Large intestine (tissue), 3 donors: ENCODE measurements at regions not wholly inside any gene's neighbourhood (a gene's known extent, or its start where the extent isn't known, plus 50 kb on each side); places are given as distances from the start of the nearest gene placed in this dataset.

Source experiments
- DNase-seq, 2 donors: peaks; one replicate each; pipeline versions ENCODE4 v3.0.0 to v3.0.0-alpha.2; 2013
- H3K27ac ChIP-seq: one replicate; pipeline ENCODE4 v1.5.1; 2013; ENCODE audit warnings: low read length
- H3K27me3 ChIP-seq: 2 replicates; pipeline ENCODE4 v1.6.1; 2013; ENCODE audit warnings: low read length; ENCODE audit not compliant: control insufficient read depth, insufficient read depth
- H3K36me3 ChIP-seq: 2 replicates; pipeline ENCODE4 v1.6.1; 2013; ENCODE audit warnings: low read length; ENCODE audit not compliant: control insufficient read depth, insufficient read depth
- H3K4me1 ChIP-seq: one replicate; pipeline ENCODE4 v1.6.1; 2013; ENCODE audit warnings: low read length; ENCODE audit not compliant: control insufficient read depth, insufficient read depth
- H3K4me3 ChIP-seq: one replicate; pipeline ENCODE4 v1.5.1; 2013; ENCODE audit warnings: low read length
- H3K9me3 ChIP-seq: one replicate; pipeline ENCODE4 v1.6.1; 2013; ENCODE audit warnings: mild to moderate bottlenecking, low read depth, low read length, moderate library complexity; ENCODE audit not compliant: control insufficient read depth
- WGBS: methylation state at CpG from one replicate; pipeline ENCODE4 v1.1.5; 2013; ENCODE audit warnings: low lambda C conversion rate; ENCODE audit not compliant: insufficient coverage; 5-methylcytosine and 5-hydroxymethylcytosine counted together

DNA sequence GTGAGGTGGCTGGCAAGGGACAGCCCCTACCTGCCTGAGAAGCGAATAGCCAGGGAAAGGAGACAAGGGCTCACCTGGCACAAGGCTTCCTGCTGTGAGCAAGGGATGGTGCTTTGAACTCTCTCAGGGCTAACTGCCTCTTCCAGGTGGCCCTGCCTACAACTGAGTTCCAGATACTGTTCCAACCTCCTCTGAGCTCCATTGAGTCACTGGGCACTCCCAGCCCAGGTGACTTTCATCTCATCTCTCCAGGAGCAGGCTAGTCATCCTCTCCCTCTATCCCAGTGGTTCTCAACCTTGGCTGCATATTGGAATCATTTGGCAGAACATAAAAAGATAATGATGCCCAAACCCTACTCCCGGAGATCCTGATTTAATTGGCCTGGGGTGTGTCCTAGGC, 374.0 kb upstream of the ZFP64 start:
- no peak overlapping the region for H3K4me3 ChIP-seq
- H3K27me3 ChIP-seq: peaks cover 2% of the 10 kb centered on the region
- H3K27ac ChIP-seq: no peak overlapping the region
- no peaks in the 10 kb centered on the region for H3K36me3 ChIP-seq
- no peaks in the 10 kb centered on the region for H3K4me1 ChIP-seq
- H3K9me3 ChIP-seq: no peaks in the 10 kb centered on the region
- no CpG with 5 or more reads among the region's 2 CpGs for WGBS
- DNase-seq: no peak

DNA sequence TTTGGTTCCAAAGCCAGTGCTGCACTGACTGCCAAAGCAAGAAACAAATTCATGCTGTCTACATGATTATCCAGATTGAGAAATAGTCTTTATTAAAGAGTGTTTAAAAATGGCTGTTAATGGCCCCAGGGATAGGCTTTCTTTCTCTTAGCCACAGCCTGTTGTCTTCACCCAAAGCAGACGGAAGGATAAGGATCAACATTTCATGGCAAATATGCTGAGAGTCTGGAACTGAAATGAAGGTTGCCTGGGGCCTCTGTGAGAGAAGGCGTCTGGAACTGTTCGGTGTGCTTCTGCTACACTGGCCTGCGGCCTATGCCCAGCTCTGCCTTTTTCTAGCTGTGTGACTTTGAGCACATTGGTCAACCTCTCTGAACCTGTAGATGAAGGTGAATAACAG, 373.0 kb upstream of the ZFP64 start:
- H3K36me3 ChIP-seq: no peaks in the 10 kb centered on the region
- H3K9me3 ChIP-seq: no peaks in the 10 kb centered on the region
- no peaks in the 10 kb centered on the region for H3K4me1 ChIP-seq
- WGBS: no CpG with 5 or more reads among the region's 4 CpGs
- H3K27ac ChIP-seq: no peak overlapping the region
- DNase-seq: no peak
- no peak overlapping the region for H3K4me3 ChIP-seq
- H3K27me3 ChIP-seq: peaks cover 2% of the 10 kb centered on the region

DNA sequence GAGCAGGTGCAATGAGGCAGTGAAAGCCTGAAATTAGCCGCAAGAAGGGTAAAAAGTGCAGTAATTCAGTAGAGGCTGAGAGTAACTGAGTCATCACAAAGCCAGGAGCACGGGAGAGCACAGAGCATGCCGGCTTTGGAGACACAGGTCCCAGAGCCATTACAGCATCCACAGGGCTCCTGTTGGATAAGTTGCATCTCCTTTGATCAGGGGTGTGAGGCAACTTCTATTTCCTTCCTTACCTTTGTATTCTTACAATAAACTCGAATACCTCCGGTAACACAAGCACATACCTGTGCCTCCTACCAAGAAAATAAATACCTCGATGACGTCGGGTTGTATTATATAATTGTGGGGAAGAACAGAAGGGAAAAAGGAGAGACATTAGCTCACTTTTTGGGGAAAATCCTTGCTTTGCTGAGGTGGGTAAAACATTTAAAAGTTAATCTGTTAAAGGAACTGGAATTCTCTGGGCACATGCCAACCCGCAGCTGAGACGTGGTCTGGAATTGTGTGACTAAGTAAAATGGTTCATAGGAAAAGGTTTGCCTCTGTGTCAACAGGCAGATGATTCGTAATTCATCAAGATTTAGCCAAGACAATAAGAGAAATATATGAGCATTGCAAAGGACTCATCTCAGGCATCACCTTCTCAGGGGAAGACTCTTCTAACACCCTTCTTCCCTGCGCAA, 360.7 kb upstream of the ZFP64 start:
- no peak for DNase-seq
- Histone ChIP-seq H3K36me3 (no peaks in the 10 kb centered on the region), H3K4me1 (no peaks in the 10 kb centered on the region), H3K27me3 (no peaks in the 10 kb centered on the region), H3K4me3 (no peak overlapping the region), H3K27ac (no peak overlapping the region), H3K9me3 (no peaks in the 10 kb centered on the region)
- WGBS: 100% methylated on average over 1 of the region's 12 CpGs

DNA sequence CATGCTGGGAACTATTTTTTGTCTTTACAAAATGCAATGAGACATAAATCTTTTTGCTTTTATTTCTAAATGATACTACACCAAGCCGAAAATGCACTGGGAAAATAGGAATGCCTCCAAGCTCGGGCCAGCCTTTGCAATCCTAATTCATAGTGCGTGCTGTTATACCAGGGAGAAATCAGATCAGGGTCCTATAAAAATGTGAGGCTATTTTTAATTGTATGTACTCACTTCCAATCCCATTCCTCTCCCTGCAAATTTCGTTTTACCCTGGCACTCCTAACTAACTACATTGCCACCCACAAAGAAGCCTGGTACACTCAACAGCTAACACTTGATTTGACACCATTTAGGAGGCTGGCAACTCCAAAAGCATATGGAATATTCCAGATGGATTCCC, 350.6 kb upstream of the ZFP64 start:
- Histone ChIP-seq H3K4me3 (no peak overlapping the region), H3K4me1 (peaks cover 16% of the 10 kb centered on the region), H3K27ac (no peak overlapping the region), H3K36me3 (no peaks in the 10 kb centered on the region), H3K9me3 (no peaks in the 10 kb centered on the region), H3K27me3 (no peaks in the 10 kb centered on the region)
- DNase-seq: no peak
- WGBS: 85% methylated on average over 2 of the region's 4 CpGs

DNA sequence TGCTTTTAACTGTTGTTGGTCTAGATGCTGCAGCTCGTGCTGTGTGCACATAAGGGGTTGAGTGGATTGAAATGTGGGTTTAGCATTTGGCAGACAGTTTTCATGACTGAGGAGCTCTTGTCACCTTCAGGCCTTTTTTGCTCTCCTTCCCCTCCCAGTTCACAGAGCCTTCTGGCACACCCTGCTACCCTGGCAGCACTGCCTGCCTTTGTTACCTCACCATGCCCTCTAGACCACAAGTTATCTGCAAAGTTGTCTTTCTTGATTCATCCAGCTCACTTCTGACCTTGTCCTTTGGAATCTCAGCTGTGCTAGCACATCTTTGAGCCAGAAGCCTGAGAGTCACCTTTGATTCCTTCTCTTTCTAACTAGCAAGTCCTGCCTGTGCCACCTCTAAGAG, 348.9 kb upstream of the ZFP64 start:
- H3K27me3 ChIP-seq: no peaks in the 10 kb centered on the region
- H3K4me3 ChIP-seq: no peak overlapping the region
- no peaks in the 10 kb centered on the region for H3K9me3 ChIP-seq
- peaks cover 16% of the 10 kb centered on the region for H3K4me1 ChIP-seq
- WGBS: no CpG with 5 or more reads among the region's 1 CpG
- H3K36me3 ChIP-seq: no peaks in the 10 kb centered on the region
- peak overlapping the region; percentile 72 for H3K27ac ChIP-seq
- peak; percentile 76 to 87 for DNase-seq

DNA sequence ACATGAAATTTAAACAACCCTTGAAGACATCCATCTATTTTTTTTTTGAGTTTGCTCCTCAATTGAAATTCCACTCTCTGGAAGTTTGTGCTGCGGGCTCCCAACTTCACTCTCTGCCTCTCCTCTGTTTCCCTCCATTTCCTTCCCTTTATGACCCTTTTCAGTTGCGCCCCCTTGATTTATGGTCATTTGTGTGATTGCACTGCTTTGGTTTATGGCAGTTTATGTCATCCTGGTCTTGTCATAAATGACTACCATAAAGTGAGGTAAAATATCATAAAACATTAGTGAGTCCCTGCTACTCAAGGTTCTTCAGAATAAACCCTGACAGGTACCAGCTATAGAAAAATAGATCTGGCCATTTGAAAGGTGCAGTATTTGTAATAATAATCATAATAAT, 348.3 kb upstream of the ZFP64 start:
- Histone ChIP-seq H3K27me3 (no peaks in the 10 kb centered on the region), H3K36me3 (no peaks in the 10 kb centered on the region), H3K9me3 (no peaks in the 10 kb centered on the region), H3K4me3 (no peak overlapping the region), H3K4me1 (peaks cover 16% of the 10 kb centered on the region), H3K27ac (peak overlapping the region; percentile 72)
- DNase-seq: peak; percentile 61 to 87
- WGBS: 8% methylated on average over 1 of the region's 2 CpGs

DNA sequence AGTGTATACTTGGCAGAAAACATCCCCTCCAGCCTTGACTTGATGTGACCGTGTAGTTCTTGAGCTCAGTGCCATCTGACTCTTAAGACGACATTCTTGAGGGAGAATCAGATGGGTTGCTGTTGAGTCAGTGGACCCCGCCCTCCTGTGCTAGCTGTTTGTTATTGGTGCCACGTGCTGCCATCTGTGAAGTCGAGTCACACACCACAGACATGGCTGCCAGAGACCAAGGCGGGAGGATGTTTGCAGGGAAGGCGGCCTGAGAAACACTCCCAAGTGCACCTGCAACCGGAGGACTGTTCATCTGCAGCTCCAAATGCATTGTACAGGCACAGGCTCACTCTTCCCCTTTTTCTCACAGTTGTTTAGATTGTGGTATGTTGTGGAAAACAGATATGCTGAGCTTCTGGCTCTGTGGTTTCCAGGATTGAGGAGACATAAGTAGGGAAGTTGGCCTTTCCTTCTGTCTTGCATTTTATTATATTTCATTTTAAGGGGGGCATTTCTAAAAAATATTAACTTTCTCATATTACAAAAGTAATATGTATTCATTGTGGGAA, 345.3 kb upstream of the ZFP64 start:
- H3K4me1 ChIP-seq: peaks cover 16% of the 10 kb centered on the region
- no peaks in the 10 kb centered on the region for H3K27me3 ChIP-seq

DNA sequence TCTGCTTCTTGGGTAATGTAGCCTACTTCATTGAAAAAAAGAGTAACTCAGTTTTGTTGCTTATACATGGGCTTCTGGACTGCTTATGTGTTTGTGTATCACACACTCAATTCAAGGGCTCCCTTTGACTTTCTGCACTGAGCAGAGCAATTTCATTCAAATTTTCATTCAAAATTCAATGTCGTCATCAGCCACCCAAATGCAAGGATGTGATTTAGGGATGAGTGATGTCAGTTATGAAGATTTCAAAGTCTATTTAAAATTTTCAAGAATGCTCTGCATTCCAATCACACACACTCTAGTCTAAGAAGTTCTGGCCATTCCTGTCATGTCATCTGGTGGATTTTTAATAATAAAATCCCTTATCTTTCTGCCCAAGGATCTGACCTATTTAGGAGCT, 344.5 kb upstream of the ZFP64 start:
- WGBS: 100% methylated on average over 1 of the region's 1 CpG
- Histone ChIP-seq H3K4me1 (peaks cover 13% of the 10 kb centered on the region), H3K36me3 (no peaks in the 10 kb centered on the region), H3K27ac (no peak overlapping the region), H3K9me3 (no peaks in the 10 kb centered on the region), H3K4me3 (no peak overlapping the region), H3K27me3 (no peaks in the 10 kb centered on the region)
- no peak for DNase-seq

More for the DNA sequence above, 345.3 kb upstream of the ZFP64 start:
- Histone ChIP-seq H3K27ac (no peak overlapping the region), H3K4me3 (no peak overlapping the region), H3K36me3 (no peaks in the 10 kb centered on the region), H3K9me3 (no peaks in the 10 kb centered on the region)
- WGBS: no CpG with 5 or more reads among the region's 8 CpGs
- no peak for DNase-seq

DNA sequence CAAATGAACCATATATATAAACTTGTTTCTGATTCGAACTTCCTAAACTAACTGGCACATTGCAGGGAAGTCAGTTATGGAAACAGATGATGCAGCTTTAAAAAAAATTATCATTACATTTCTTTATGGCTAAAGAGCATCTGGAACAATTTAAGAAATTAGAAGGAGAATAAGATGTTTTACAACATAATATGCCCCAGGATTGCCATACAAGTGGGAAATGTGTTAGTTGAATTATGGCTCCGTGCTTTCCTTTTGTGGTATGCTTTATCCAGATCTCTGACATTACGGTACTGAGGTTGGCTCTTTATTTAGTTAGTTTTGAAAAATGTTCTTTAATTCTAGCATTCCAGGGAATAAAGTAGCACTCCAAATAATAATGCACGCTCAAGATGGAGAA, 343.0 kb upstream of the ZFP64 start:
- Histone ChIP-seq H3K27ac (no peak overlapping the region), H3K4me1 (peaks cover 4% of the 10 kb centered on the region), H3K27me3 (peaks cover 3% of the 10 kb centered on the region), H3K36me3 (no peaks in the 10 kb centered on the region), H3K9me3 (no peaks in the 10 kb centered on the region), H3K4me3 (no peak overlapping the region)
- no peak for DNase-seq
- WGBS: 100% methylated on average over 1 of the region's 4 CpGs

DNA sequence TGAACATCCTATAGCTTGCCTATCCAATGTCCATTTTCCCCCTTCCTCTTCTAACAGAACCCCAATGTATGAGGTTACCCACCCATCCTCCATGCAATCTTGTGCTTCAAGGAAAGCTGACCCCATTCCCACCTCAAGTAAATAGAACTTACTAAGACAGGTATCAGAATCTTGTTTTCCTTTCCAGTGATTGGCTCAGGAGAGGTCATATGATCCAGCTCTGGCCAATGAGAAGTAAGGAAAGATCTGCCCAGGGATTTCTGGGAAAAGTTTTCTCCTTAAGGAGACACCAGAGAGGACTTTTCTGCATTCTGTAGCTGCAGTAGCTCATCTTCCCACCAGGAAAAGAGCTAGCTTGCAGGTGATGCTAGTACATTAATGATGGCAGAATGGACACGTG, 341.8 kb upstream of the ZFP64 start:
- H3K27ac ChIP-seq: no peak overlapping the region
- WGBS: no CpG with 5 or more reads among the region's 1 CpG
- H3K4me1 ChIP-seq: no peaks in the 10 kb centered on the region
- H3K9me3 ChIP-seq: no peaks in the 10 kb centered on the region
- DNase-seq: no peak
- H3K36me3 ChIP-seq: no peaks in the 10 kb centered on the region
- peaks cover 5% of the 10 kb centered on the region for H3K27me3 ChIP-seq
- no peak overlapping the region for H3K4me3 ChIP-seq

DNA sequence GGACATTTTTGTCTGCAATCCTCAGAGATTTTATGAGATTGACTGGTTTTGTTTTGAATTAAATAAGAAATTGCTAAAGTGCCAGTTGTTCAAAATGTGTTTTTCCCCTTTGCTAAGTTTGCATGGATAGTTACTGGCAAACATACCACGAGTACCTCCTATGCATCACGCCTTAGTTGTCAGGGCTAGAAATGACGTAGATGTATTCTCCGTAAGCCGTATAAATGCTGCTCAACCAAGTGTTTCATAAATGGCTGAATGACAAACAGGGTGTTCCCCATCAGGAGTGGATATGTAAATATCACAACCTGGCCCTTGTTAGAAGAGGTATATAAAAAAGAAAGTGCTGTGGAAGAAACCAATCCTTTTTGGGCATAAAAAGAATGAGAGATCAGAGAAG, 341.1 kb upstream of the ZFP64 start:
- H3K4me3 ChIP-seq: no peak overlapping the region

More for the DNA sequence above, 341.1 kb upstream of the ZFP64 start:
- peaks cover 5% of the 10 kb centered on the region for H3K27me3 ChIP-seq
- H3K27ac ChIP-seq: no peak overlapping the region
- DNase-seq: no peak
- no peaks in the 10 kb centered on the region for H3K36me3 ChIP-seq
- WGBS: 100% methylated on average over 3 of the region's 5 CpGs
- H3K4me1 ChIP-seq: no peaks in the 10 kb centered on the region
- no peaks in the 10 kb centered on the region for H3K9me3 ChIP-seq
